NCI-H128 (cell line): ENCODE measurements at regions not wholly inside any gene's neighbourhood (a gene's known extent, or its start where the extent isn't known, plus 50 kb on each side); places are given as distances from the start of the nearest gene placed in this dataset.

Experiments
- DNase-seq: peaks from one replicate; lab custom pipeline; 2025; ENCODE audit not compliant: unreplicated experiment; lab: John Stamatoyannopoulos, UW

DNA sequence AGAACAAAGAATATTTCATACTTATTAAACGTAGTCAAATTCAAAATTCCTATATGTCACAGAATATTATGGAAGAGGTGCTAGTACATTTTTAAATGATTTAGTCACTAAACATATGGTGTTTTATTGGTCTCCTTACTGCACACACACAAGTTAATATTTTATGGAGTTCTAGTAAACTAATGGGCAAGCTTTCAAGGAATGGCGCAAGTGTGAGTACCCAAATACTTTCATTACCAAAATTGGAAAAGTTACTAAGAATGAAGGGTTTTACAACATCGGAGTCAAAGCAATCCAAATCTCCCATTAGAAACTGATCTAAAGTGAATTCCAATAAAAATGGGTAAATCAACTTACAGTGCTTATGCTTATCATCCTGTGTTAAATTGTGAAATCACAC is 921.9 kb downstream of the ADGRL2 start:
- DNase-seq = no peak

DNA sequence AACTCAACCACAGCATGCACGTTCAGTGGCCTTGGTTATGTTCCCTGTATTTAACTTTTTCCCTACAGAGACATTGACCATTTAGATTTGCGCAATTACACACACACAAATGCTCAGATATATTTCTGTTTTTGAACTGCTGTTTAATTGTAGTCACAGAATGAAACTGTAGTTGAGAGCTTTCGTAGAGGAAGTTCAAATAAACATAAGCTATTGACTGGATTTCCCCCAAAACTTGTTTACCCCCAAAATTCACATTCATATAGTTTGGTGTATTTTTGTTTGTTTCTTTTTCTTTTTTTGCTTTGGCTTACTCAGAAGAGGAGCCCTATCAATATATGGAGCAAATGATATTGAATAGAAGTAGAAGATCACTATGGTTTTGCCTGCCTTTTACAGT is 921.0 kb downstream of the ADGRL2 start:
- DNase-seq = no peak

DNA sequence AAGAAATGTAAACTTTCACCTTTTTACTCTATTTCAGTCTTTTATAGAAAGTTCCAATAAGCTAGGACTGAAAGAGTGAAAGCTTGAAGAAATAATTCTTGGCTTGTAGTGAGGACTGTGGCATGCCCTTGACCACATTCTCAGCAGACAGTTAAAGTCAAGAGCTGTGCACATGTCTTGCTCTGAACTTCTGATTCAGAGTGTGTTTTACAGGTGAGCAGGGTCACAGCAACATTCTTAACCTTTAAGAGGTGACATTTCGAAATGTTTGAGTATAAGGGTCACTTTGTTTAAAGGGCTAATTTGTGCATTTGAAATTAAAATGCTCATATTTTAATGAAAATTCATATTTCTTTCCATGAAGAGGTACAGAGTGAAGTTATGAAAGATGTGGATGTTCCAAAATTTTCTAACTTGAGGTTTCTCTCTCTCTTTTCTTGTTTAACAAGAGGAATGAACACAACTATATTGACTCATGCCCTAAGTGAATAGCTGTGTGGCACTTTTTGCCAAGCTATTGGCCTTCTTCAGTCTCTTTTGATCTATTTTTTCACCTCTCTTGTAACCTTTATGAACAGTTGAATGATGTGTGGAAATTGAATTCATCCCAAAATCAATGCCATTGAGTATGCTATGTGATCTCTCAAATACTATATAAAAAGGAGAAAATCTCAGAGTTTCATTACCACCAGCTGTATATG is 918.1 kb downstream of the ADGRL2 start:
- no peak for DNase-seq

DNA sequence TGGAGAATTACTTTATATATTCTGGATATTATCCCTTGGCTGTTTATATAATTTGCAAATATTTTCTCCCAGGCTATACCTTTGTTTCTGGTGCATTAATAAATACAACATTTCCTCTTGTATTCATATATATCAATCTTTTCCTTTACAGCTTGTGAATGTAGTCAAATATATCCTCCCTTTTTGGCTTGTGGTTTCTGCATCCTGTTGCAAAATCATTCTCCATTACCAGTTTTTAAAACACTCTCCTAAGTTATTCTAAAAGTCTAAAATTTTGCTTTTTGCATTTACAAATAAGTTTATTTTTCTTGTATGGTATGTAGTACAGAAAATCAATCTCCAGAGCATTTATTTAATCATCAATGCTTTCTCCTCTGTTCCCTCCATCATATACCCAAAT is 909.4 kb downstream of the ADGRL2 start:
- no peak for DNase-seq

DNA sequence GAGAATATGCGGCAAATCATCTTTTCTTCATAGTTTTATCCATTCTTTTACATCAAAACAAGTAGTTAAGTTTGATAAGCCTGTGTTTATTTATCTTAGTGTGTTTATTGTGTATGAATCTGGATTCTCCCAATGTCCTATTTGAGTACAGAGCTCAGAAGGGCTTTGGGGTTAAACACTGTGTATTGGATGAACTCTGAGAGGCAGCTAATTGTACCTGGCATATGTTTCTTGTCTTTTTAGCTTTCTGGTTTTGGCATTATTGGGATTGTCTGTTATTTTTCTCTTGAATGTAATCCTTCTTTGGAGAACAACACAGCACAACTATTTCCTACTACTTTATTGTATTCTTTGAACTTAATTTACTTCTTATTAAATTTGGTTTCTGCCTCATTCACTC is 906.9 kb downstream of the ADGRL2 start:
- no peak for DNase-seq

DNA sequence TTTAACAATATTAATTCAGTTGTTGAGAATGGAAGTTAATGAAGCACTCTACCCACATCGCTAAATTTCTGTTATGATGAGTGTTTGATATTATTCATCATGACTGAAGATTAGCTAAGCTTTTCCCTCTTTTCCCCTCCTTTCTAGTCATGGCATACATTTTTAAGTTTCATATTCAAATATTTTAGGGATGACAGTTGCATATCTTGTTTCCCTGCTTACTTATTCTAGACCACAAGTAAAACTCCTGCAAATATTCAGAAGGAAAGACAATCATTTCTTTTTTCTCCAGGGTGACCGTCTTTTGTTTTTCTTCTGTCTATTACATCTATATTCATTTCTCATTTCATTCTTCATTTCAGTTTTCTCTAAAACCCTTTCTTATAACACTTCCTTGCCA is 906.0 kb downstream of the ADGRL2 start:
- no peak for DNase-seq

DNA sequence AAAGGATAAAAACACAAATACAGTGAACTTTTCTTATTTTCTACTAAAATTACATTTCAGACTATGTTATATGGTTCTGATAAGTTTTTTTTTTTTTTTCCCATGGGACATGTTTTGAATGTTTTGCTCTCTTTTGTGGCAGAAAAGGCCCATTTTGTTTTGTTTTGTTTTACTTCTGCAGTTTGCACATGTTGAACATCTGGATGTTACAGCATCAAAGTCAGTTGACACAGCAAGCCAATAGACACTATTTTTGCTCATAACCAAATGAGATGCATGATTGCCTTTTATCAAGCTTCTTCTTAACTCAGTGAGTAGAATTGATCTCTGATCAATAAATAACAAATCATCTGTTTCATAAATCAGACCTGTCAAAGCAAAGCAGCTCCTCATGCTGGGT is 904.2 kb downstream of the ADGRL2 start:
- DNase-seq = no peak

DNA sequence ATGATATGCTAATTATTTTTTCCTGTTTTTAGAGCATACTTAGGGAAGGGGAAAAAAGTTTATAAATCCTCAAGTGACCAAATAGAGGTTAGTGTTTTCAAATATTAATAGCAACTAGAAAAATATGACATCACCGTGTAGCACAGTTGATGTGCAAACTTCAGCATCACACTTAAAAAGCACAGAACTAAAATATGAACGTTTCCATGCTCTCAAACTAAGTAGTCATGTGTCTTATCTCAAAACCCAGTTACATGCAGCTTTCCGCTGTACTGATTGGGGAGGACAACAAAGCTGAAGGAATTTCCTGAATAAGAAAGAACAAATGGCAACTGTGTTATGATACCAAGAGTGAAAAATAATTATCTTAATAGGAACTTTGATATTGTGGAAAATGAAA is 903.7 kb downstream of the ADGRL2 start:
- no peak for DNase-seq

DNA sequence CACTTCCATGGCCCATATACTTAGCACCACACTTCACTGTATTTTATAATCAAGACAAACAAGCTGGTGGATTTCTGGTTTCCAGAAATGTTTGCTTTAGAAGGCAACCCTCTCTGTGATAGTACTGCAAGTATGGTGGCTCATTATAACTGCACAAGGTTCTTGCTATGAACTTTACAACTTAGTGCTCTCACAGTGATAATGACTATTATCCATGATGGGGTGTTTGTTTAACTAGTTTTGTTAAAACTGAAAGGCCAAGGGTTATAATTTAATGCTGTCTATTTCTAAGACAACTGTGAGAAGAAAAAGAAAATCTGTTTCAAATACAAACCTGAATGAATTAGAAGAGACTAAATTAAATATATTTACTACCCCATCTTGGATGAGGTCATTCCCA is 903.2 kb downstream of the ADGRL2 start:
- no peak for DNase-seq

DNA sequence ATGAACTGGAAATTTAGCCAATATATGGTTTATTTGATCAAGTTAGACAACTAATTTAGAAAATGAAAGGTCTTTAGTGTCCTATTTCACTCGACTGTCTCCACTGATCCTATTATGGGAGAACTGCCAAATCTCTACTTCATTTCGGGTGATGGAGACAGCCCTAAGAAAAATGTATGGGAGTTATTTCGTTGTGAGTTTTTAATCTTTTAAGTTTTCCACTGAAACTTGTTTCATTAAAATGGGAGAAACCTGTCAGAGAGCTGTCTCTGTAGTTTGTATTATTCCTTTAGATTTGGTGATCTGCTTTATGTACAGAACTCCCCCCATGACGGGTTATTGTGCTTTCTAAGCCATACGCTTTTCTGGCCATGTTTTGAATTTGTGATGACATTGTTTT is 899.7 kb downstream of the ADGRL2 start:
- DNase-seq = no peak

DNA sequence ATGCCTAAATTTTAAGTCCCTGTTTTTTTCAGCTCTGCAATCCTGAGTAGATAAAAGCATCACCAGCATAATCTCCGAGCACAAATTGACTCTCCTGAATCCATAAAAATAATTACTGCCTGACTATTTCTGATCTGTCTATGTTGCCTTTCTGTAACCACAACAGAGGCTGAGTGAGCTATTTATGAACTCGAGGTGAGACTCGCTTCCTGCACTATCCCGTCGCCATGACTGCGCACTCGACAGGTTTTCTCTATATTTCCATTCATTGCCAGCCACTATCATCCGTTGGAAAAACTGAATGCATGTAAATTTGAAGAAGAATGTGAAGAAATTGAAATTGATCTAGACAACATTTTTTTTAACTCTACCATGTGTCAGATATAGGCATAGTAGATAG is 897.2 kb downstream of the ADGRL2 start:
- DNase-seq = no peak

DNA sequence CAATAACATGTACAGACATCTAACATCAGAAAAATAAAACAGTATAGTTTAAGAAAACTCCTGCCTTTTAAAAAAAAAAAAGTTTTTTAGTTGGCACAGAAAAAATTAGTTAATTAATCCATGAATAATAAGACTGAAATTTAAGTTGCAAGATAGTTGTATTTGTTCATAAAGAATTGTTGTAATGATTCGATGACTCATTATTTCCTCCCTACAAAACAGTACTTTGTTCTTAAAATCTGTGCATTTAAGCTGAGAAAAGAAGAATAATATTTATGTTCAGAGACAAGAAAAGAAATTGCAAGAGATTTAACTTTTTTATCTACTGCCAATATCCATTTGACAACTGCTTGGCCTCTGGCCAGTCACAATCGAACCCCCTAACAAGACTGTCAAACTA is 894.7 kb downstream of the ADGRL2 start:
- DNase-seq = no peak

DNA sequence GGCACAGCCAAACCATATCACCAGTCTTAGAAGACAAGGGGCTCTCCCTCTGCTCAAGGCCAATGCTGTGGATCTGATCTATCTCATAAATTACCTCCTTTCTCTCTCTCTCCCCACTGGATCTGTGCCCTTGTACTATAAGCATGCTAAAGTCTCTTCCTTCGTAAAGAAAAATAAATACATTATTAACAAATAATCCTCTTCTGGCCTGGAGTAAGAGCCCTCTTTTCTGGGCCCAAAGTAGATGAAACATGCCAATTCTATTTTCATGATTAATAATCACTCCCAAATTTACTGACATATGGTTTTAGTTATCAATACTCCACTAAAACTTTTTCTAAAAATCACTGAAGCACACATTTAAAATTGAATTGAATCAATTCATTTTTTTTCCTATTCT is 889.7 kb downstream of the ADGRL2 start:
- no peak for DNase-seq

DNA sequence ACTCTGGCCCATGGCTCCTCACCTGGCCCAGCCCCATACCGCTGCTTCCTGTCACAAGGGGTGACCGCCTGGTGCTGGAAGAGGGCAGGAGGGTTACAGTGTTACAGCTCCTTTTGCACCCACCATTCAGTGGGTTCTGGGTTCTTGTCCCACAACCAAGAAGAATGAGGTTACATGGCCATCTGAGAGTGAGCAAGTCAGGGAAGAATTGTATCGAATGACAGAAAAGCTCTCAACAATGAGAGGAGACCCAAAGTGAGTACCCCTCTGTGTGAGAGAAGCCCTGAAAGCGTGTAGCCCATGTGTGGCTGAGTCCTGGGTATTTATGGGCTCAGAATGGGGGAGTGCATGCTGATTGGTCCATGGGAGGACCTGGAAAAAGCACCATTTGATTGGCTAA is 888.5 kb downstream of the ADGRL2 start:
- DNase-seq = no peak

DNA sequence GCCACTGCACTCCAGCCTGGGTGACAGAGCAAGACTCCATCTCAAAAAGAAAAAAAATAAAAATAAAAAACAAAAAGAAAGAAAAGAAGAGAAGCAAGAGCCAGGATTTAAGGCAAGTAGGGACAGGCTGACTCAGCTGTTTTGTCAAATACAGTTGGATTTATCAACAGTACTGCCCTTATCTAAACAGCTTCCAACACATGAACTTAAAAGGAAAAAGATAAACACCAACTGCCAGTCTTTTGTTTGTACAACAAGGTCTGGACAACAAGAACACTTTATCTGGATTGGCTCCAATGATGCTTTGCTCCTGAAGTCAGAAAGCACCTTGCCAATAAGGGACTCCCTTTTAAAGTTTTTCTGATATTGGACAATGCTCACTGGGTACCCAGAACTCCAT is 886.0 kb downstream of the ADGRL2 start:
- DNase-seq = no peak

DNA sequence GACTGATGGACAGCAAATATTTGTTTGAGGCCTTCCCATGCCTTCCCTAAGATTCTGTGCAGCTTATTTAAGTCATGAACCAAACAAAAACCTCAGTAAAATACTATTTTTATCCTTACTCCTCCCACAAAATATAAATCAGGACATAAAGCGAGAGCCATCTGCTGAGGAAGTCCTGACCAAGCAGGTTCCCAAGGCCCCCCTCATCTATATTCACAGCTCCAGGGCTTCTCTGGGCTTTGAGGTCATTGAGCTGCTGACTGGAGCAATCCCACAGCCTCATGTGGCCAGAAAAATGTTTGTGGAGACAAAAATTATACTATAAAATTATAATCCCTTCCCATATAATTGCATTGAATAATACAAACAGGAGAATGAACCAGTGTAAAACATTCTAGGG is 846.2 kb downstream of the ADGRL2 start:
- no peak for DNase-seq

DNA sequence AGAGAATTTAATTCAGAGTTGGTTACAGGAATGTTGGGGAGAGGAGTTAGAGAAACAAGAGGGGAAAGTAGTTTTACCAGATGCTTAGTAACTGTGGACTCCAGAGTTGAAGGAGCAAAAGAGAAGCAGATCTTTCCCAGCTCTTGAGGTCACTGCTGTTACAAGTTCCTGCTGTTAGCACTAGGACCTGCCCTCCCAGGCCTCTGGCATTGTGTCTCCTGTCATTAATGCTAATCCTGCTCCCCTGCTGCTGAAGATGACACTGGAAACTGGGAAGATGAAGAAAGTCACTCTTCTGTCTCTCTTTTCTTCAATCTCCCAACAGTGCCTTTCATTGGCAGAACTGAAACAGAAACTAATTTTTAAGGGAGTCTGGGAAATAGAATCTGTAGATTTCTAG is 845.6 kb downstream of the ADGRL2 start:
- DNase-seq = no peak

DNA sequence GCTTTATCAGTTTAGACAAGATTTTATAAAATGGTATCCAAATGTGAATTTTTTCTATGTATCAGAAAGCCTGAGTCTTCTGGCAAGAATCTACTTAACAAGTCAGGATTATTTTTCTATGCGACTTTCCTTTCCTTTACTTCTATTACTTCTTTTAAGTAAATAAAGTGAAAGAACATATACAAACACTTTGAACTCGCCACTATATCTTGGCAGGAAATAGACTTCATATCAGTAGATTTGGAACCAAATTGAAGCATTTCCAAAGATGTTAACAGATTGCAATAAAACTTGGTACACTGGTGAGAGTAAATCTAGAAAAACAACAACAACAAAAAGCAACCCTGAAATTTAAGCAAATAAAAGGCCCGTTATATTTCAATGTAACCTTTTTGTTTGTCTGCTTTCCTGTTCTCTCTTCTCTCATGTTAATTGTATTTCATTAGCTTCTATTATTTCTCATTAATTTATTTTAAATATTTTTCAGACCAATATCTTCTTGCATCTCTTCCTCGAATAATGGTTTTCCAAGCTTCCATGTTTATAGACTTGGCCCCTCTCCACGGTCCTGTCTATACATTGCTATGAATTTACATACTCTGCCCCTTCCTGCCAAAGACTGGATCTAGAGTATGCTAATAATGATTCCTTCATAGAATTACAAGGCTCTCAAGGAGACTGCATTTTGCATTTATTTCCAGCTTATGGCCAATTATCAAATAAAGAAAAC is 843.6 kb downstream of the ADGRL2 start:
- no peak for DNase-seq

DNA sequence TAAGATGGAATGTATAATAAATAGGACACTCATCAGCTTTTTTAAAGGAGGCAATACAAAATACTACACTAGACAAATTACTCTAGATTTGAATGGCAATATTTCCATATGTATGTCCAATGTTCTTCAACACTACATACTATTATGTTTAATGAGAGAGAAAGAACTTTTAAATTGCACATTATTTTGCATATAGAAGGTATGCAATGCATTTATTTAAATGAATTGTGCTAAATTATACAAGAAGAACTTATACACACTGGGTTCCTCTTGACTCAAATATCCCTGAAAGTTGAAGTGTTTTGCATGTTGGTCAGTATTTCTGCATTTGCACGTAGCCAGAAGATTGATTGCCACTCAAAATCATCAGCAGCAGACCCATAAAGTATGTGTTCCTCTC is 839.6 kb downstream of the ADGRL2 start:
- DNase-seq = no peak

DNA sequence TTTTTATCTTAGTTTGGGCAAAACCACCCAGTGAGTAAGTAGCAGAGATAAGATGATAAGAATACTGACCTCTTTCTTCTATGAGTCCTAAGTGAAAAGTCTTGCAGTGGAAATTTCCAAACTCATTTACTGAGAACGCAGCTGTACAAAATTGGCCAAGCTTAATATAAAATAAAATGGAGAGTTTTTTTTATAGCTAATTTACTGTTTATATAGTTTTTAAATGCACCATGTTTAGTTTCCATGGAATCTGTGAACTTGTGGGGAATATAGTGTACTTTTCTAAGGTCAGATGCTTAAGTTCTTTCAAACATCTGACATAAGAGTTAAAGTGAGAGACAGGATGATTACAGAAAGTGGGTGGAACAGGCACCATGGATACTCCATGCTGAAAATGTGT is 833.5 kb downstream of the ADGRL2 start:
- no peak for DNase-seq

DNA sequence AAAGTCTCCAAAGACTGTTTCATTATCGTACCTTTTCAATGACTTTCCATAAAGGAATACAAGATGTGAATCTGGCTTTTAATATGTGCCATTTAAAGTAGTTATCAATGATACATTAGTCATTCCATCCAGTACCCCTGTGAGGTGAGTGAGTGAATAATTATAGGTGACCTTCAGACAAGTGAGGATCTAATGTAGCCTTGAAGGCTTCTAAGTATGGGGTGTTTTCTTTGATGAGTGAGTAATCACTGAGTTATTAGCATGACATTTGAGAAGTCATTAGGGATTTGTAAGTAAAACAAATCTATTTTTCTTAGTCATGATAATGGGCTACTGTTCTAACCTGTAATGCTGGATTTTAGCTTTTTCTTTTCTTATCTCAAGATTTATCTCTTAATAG is 831.4 kb downstream of the ADGRL2 start:
- DNase-seq = no peak

DNA sequence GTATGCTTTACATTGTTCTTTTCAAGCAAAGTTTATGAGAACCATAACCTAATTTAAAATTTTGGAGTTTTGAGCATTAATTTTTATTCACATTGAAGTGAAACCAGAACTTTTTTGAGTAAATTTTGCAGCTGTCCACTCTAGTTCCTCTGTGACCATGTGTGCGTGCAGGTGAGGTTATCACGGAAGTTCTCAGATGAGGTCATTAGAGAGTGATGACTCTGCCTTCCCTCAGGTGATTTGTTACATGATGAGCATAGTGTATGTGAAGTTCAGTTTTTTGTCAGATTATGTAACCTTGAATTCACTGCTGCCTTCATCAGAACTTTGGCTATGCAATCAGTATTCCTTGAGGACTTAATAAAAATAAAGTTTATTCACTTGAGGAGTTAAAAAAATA is 828.2 kb downstream of the ADGRL2 start:
- DNase-seq = no peak

DNA sequence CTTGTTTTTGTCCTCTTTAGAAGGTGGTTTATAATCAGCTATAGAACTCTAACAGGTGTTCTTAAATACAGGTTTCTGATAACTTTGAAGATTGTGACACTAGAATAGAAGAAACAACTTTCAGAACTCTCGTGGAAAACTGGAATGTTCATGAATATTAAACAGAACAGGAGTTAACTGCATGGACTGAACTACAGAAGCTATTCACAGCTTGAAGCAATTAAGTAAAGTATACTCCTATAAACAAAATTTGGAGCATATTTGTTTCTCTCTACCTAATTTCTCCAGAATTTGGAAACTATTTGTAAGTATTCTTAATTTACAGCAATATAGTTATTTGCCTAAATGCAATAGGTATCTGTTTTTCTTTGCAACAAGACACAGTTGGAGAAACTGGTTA is 824.8 kb downstream of the ADGRL2 start:
- DNase-seq = no peak
